ENCODE measurements at regions not wholly inside any gene's neighbourhood (a gene's known extent, or its start where the extent isn't known, plus 50 kb on each side); places are given as distances from the start of the nearest gene placed in this dataset.
"Not testable (repeated sequence)": the region's sequence is repeated elsewhere in the genome, so short reads cannot be mapped to it uniquely, and the experiment has no call there.

GRCh38 chrX:63581906-63582305 is 203.1 kb downstream of the ARHGEF9 start:
- 42 to 76% methylated on average over 1 of the region's 1 CpG for WGBS, 2 donors
- H3K4me3 ChIP-seq (ENCODE audit: low read depth in 1 of 2, low read length in 2 of 2) = no peak overlapping the region

GRCh38 chrX:63581398-63581797 is 203.6 kb downstream of the ARHGEF9 start:
- Histone ChIP-seq H3K4me3 (ENCODE audit: low read depth in 1 of 2, low read length in 2 of 2) (no peak overlapping the region), H3K4me1 (ENCODE audit: control insufficient read depth in 2 of 2, insufficient read depth in 2 of 2, low read length in 1 of 2) (no peaks in the 10 kb centered on the region), H3K36me3 (ENCODE audit: control insufficient read depth in 2 of 2, insufficient read depth in 2 of 2, low read length in 1 of 2) (no peaks in the 10 kb centered on the region), H3K27me3 (ENCODE audit: control insufficient read depth in 1 of 2, insufficient read depth in 2 of 2, low read length in 2 of 2) (no peaks in the 10 kb centered on the region), H3K9me3 (ENCODE audit: control insufficient read depth in 2 of 2, insufficient read depth in 1 of 2, low read depth in 1 of 2, low read length in 1 of 2) (no peaks in the 10 kb centered on the region), H3K27ac (ENCODE audit: low read depth in 2 of 2, low read length in 1 of 2) (no peak overlapping the region)
- WGBS, 2 donors = 48 to 64% methylated on average over 5 of the region's 5 CpGs

More at GRCh38 chrX:63581906-63582305, 203.1 kb downstream of the ARHGEF9 start:
- Histone ChIP-seq H3K9me3 (ENCODE audit: control insufficient read depth in 2 of 2, insufficient read depth in 1 of 2, low read depth in 1 of 2, low read length in 1 of 2) (no peaks in the 10 kb centered on the region), H3K36me3 (ENCODE audit: control insufficient read depth in 2 of 2, insufficient read depth in 2 of 2, low read length in 1 of 2) (no peaks in the 10 kb centered on the region), H3K27ac (ENCODE audit: low read depth in 2 of 2, low read length in 1 of 2) (no peak overlapping the region), H3K27me3 (ENCODE audit: control insufficient read depth in 1 of 2, insufficient read depth in 2 of 2, low read length in 2 of 2) (no peaks in the 10 kb centered on the region), H3K4me1 (ENCODE audit: control insufficient read depth in 2 of 2, insufficient read depth in 2 of 2, low read length in 1 of 2) (no peaks in the 10 kb centered on the region)

- no peaks in the 10 kb centered on the region for H3K9me3 ChIP-seq (ENCODE audit: control insufficient read depth in 2 of 2, insufficient read depth in 1 of 2, low read depth in 1 of 2, low read length in 1 of 2)
- H3K4me1 ChIP-seq (ENCODE audit: control insufficient read depth in 2 of 2, insufficient read depth in 2 of 2, low read length in 1 of 2) = no peaks in the 10 kb centered on the region
- H3K27me3 ChIP-seq (ENCODE audit: control insufficient read depth in 1 of 2, insufficient read depth in 2 of 2, low read length in 2 of 2) = no peaks in the 10 kb centered on the region
- WGBS, 2 donors = 61 to 86% methylated on average over 1 of the region's 1 CpG
- no peaks in the 10 kb centered on the region for H3K36me3 ChIP-seq (ENCODE audit: control insufficient read depth in 2 of 2, insufficient read depth in 2 of 2, low read length in 1 of 2)
- no peak overlapping the region for H3K4me3 ChIP-seq (ENCODE audit: low read depth in 1 of 2, low read length in 2 of 2)
- no peak overlapping the region for H3K27ac ChIP-seq (ENCODE audit: low read depth in 2 of 2, low read length in 1 of 2)
Measured at GRCh38 chrX:63576533-63576932, 208.5 kb downstream of the ARHGEF9 start.

GRCh38 chrX:63575700-63576099 is 209.3 kb downstream of the ARHGEF9 start:
- not testable (repeated sequence) for H3K9me3 ChIP-seq (ENCODE audit: control insufficient read depth in 2 of 2, insufficient read depth in 1 of 2, low read depth in 1 of 2, low read length in 1 of 2); H3K36me3 ChIP-seq (ENCODE audit: control insufficient read depth in 2 of 2, insufficient read depth in 2 of 2, low read length in 1 of 2); H3K4me1 ChIP-seq (ENCODE audit: control insufficient read depth in 2 of 2, insufficient read depth in 2 of 2, low read length in 1 of 2); H3K27ac ChIP-seq (ENCODE audit: low read depth in 2 of 2, low read length in 1 of 2); H3K4me3 ChIP-seq (ENCODE audit: low read depth in 1 of 2, low read length in 2 of 2); H3K27me3 ChIP-seq (ENCODE audit: control insufficient read depth in 1 of 2, insufficient read depth in 2 of 2, low read length in 2 of 2)
- 82 to 91% methylated on average over 3 of the region's 3 CpGs for WGBS, 2 donors

GRCh38 chrX:63566856-63567255 is 215.7 kb upstream of the SPIN4 start:
- no peak overlapping the region for H3K27ac ChIP-seq (ENCODE audit: low read depth in 2 of 2, low read length in 1 of 2)
- no peaks in the 10 kb centered on the region for H3K36me3 ChIP-seq (ENCODE audit: control insufficient read depth in 2 of 2, insufficient read depth in 2 of 2, low read length in 1 of 2)
- H3K9me3 ChIP-seq (ENCODE audit: control insufficient read depth in 2 of 2, insufficient read depth in 1 of 2, low read depth in 1 of 2, low read length in 1 of 2) = no peaks in the 10 kb centered on the region
- no peaks in the 10 kb centered on the region for H3K4me1 ChIP-seq (ENCODE audit: control insufficient read depth in 2 of 2, insufficient read depth in 2 of 2, low read length in 1 of 2)
- H3K4me3 ChIP-seq (ENCODE audit: low read depth in 1 of 2, low read length in 2 of 2) = no peak overlapping the region
- H3K27me3 ChIP-seq (ENCODE audit: control insufficient read depth in 1 of 2, insufficient read depth in 2 of 2, low read length in 2 of 2) = no peaks in the 10 kb centered on the region

GRCh38 chrX:63561425-63561824 is 210.3 kb upstream of the SPIN4 start:
- no peak overlapping the region for H3K27ac ChIP-seq (ENCODE audit: low read depth in 2 of 2, low read length in 1 of 2)
- no peaks in the 10 kb centered on the region for H3K4me1 ChIP-seq (ENCODE audit: control insufficient read depth in 2 of 2, insufficient read depth in 2 of 2, low read length in 1 of 2)
- H3K36me3 ChIP-seq (ENCODE audit: control insufficient read depth in 2 of 2, insufficient read depth in 2 of 2, low read length in 1 of 2) = no peaks in the 10 kb centered on the region
- no peaks in the 10 kb centered on the region for H3K27me3 ChIP-seq (ENCODE audit: control insufficient read depth in 1 of 2, insufficient read depth in 2 of 2, low read length in 2 of 2)
- WGBS, 2 donors = 4 to 34% methylated on average over 6 of the region's 6 CpGs
- H3K4me3 ChIP-seq (ENCODE audit: low read depth in 1 of 2, low read length in 2 of 2) = peak overlapping the region in 1 of 2 donors; percentile 74
- no peaks in the 10 kb centered on the region for H3K9me3 ChIP-seq (ENCODE audit: control insufficient read depth in 2 of 2, insufficient read depth in 1 of 2, low read depth in 1 of 2, low read length in 1 of 2)

GRCh38 chrX:63560601-63561218 is 209.6 kb upstream of the SPIN4 start:
- Histone ChIP-seq H3K9me3 (ENCODE audit: control insufficient read depth in 2 of 2, insufficient read depth in 1 of 2, low read depth in 1 of 2, low read length in 1 of 2) (no peaks in the 10 kb centered on the region), H3K4me3 (ENCODE audit: low read depth in 1 of 2, low read length in 2 of 2) (peak overlapping the region; percentile 61 to 74), H3K36me3 (ENCODE audit: control insufficient read depth in 2 of 2, insufficient read depth in 2 of 2, low read length in 1 of 2) (no peaks in the 10 kb centered on the region), H3K4me1 (ENCODE audit: control insufficient read depth in 2 of 2, insufficient read depth in 2 of 2, low read length in 1 of 2) (no peaks in the 10 kb centered on the region), H3K27me3 (ENCODE audit: control insufficient read depth in 1 of 2, insufficient read depth in 2 of 2, low read length in 2 of 2) (no peaks in the 10 kb centered on the region), H3K27ac (ENCODE audit: low read depth in 2 of 2, low read length in 1 of 2) (peak overlapping the region; percentile 42 to 54)
- WGBS, 2 donors = 1 to 18% methylated on average over 20 of the region's 20 CpGs

GRCh38 chrX:63551856-63552255 is 200.7 kb upstream of the SPIN4 start:
- Histone ChIP-seq H3K4me1 (ENCODE audit: control insufficient read depth in 2 of 2, insufficient read depth in 2 of 2, low read length in 1 of 2) (no peaks in the 10 kb centered on the region), H3K9me3 (ENCODE audit: control insufficient read depth in 2 of 2, insufficient read depth in 1 of 2, low read depth in 1 of 2, low read length in 1 of 2) (no peaks in the 10 kb centered on the region)
- WGBS, 2 donors = 84 to 99% methylated on average over 3 of the region's 3 CpGs

GRCh38 chrX:63530654-63531053 is 179.5 kb upstream of the SPIN4 start:
- WGBS, 2 donors = 97% methylated on average over 1 of the region's 1 CpG
- Histone ChIP-seq H3K4me3 (ENCODE audit: low read depth in 1 of 2, low read length in 2 of 2) (no peak overlapping the region), H3K4me1 (ENCODE audit: control insufficient read depth in 2 of 2, insufficient read depth in 2 of 2, low read length in 1 of 2) (no peaks in the 10 kb centered on the region), H3K36me3 (ENCODE audit: control insufficient read depth in 2 of 2, insufficient read depth in 2 of 2, low read length in 1 of 2) (no peaks in the 10 kb centered on the region), H3K27ac (ENCODE audit: low read depth in 2 of 2, low read length in 1 of 2) (no peak overlapping the region), H3K9me3 (ENCODE audit: control insufficient read depth in 2 of 2, insufficient read depth in 1 of 2, low read depth in 1 of 2, low read length in 1 of 2) (no peaks in the 10 kb centered on the region), H3K27me3 (ENCODE audit: control insufficient read depth in 1 of 2, insufficient read depth in 2 of 2, low read length in 2 of 2) (no peaks in the 10 kb centered on the region)

More at GRCh38 chrX:63551856-63552255, 200.7 kb upstream of the SPIN4 start:
- no peak overlapping the region for H3K4me3 ChIP-seq (ENCODE audit: low read depth in 1 of 2, low read length in 2 of 2)
- no peaks in the 10 kb centered on the region for H3K36me3 ChIP-seq (ENCODE audit: control insufficient read depth in 2 of 2, insufficient read depth in 2 of 2, low read length in 1 of 2)
- H3K27ac ChIP-seq (ENCODE audit: low read depth in 2 of 2, low read length in 1 of 2) = no peak overlapping the region
- no peaks in the 10 kb centered on the region for H3K27me3 ChIP-seq (ENCODE audit: control insufficient read depth in 1 of 2, insufficient read depth in 2 of 2, low read length in 2 of 2)

- Histone ChIP-seq H3K27ac (ENCODE audit: low read depth in 2 of 2, low read length in 1 of 2) (no peak overlapping the region), H3K4me3 (ENCODE audit: low read depth in 1 of 2, low read length in 2 of 2) (no peak overlapping the region), H3K36me3 (ENCODE audit: control insufficient read depth in 2 of 2, insufficient read depth in 2 of 2, low read length in 1 of 2) (no peaks in the 10 kb centered on the region), H3K27me3 (ENCODE audit: control insufficient read depth in 1 of 2, insufficient read depth in 2 of 2, low read length in 2 of 2) (no peaks in the 10 kb centered on the region), H3K9me3 (ENCODE audit: control insufficient read depth in 2 of 2, insufficient read depth in 1 of 2, low read depth in 1 of 2, low read length in 1 of 2) (no peaks in the 10 kb centered on the region), H3K4me1 (ENCODE audit: control insufficient read depth in 2 of 2, insufficient read depth in 2 of 2, low read length in 1 of 2) (no peaks in the 10 kb centered on the region)
- 91 to 92% methylated on average over 2 of the region's 2 CpGs for WGBS, 2 donors
Measured at GRCh38 chrX:63529961-63530360, 178.8 kb upstream of the SPIN4 start.
